Naive thymus-derived CD4-positive, alpha-beta T cell (primary cell): ENCODE measurements at regions not wholly inside any gene's neighbourhood (a gene's known extent, or its start where the extent isn't known, plus 50 kb on each side); places are given as distances from the start of the nearest gene placed in this dataset.
"Not testable (repeated sequence)": the region's sequence is repeated elsewhere in the genome, so short reads cannot be mapped to it uniquely, and the experiment has no call there.

ENCODE experiments used
- ATAC-seq: fragments of 150-1000 bp; cut with Tn5 transposase; 2 replicates; pipeline ENCODE4 v1.10.0; 2021; ENCODE audit warnings: mild to moderate bottlenecking, moderate library complexity
- CTCF ChIA-PET: fragments of 350-600 bp; sonication (Branson Sonifier 250); formaldehyde crosslinking; loops from one replicate; lab custom pipeline; 2021; ENCODE audit warnings: antibody characterized with exemption; lab: Charles Lee
- POLR2A ChIA-PET: fragments of 350-600 bp; sonication (Branson Sonifier 250); formaldehyde crosslinking; loops from one replicate; lab custom pipeline; 2021; ENCODE audit warnings: antibody characterized with exemption, inconsistent platforms; lab: Charles Lee
- DNase-seq, 9 donors: peaks; one replicate each; pipeline versions ENCODE4 v3.0.0 to v3.0.0-alpha.2; 2020 to 2022; ENCODE audit warnings: mixed read lengths in 1 of 9
- H3K27ac ChIP-seq: one replicate; pipeline ENCODE4 v1.7.0; 2013; ENCODE audit warnings: mild to moderate bottlenecking, low read depth, low read length, moderate library complexity
- H3K27me3 ChIP-seq, 2 donors: one replicate each; pipeline ENCODE4 v1.7.0; 2013; ENCODE audit warnings: low read length in 2 of 2, mild to moderate bottlenecking in 2 of 2, moderate library complexity in 2 of 2; ENCODE audit not compliant: control insufficient read depth in 2 of 2, insufficient read depth in 2 of 2
- H3K36me3 ChIP-seq, 3 experiments: 1 replicate in 2 of 3; 2 replicates in 1 of 3; pipeline ENCODE4 v1.7.0; 2013; ENCODE audit warnings: low read length in 3 of 3, mild to moderate bottlenecking in 3 of 3, moderate library complexity in 1 of 3; ENCODE audit not compliant: insufficient read depth in 3 of 3, control insufficient read depth in 2 of 3
- H3K4me1 ChIP-seq, 2 donors: one replicate each; pipeline ENCODE4 v1.7.0; 2013; ENCODE audit warnings: low read length in 2 of 2, mild to moderate bottlenecking in 2 of 2, moderate library complexity in 1 of 2; ENCODE audit not compliant: control insufficient read depth in 2 of 2, insufficient read depth in 2 of 2
- H3K4me3 ChIP-seq: 2 replicates; pipeline ENCODE4 v1.7.0; 2013; ENCODE audit warnings: mild to moderate bottlenecking, low read length
- H3K9me3 ChIP-seq, 3 experiments: 1 replicate in 2 of 3; 2 replicates in 1 of 3; pipeline ENCODE4 v1.7.0; 2013; ENCODE audit warnings: low read length in 3 of 3; ENCODE audit not compliant: control insufficient read depth in 2 of 3
- H3K27ac Mint-ChIP-seq, 9 donors: one replicate each; pipeline ENCODE4 v1.8.0; 2020 to 2022; ENCODE audit warnings: mixed read lengths in 9 of 9, mild to moderate bottlenecking in 8 of 9, moderate library complexity in 5 of 9, inconsistent platforms in 2 of 9
- H3K27me3 Mint-ChIP-seq, 5 donors: one replicate each; pipeline ENCODE4 v1.8.0; 2021 to 2022; ENCODE audit warnings: mixed read lengths in 5 of 5, mild to moderate bottlenecking in 1 of 5
- H3K36me3 Mint-ChIP-seq, 5 donors: one replicate each; pipeline ENCODE4 v1.8.0; 2020 to 2022; ENCODE audit warnings: mixed read lengths in 5 of 5, mild to moderate bottlenecking in 3 of 5, inconsistent platforms in 1 of 5
- H3K4me1 Mint-ChIP-seq, 7 donors: one replicate each; pipeline ENCODE4 v1.8.0; 2020 to 2022; ENCODE audit warnings: mixed read lengths in 7 of 7, mild to moderate bottlenecking in 3 of 7, inconsistent platforms in 1 of 7
- H3K4me3 Mint-ChIP-seq, 10 donors: one replicate each; pipeline ENCODE4 v1.8.0; 2020 to 2022; ENCODE audit warnings: mild to moderate bottlenecking in 10 of 10, mixed read lengths in 10 of 10, moderate library complexity in 6 of 10, inconsistent platforms in 2 of 10
- H3K9me3 Mint-ChIP-seq, 11 donors: one replicate each; pipeline ENCODE4 v1.8.0; 2020 to 2022; ENCODE audit warnings: mixed read lengths in 11 of 11, mild to moderate bottlenecking in 4 of 11, inconsistent platforms in 1 of 11, moderate library complexity in 1 of 11
- intact Hi-C, 2 donors: fragments of 100-400 bp; cut with micrococcal nuclease; formaldehyde crosslinking; loops; one replicate each; pipeline ENCODE4 v1.15.1; 2023

- Histone ChIP-seq H3K4me3 (no peak overlapping the region), H3K27me3 (no peaks in the 10 kb centered on the region), H3K9me3 (no peaks in the 10 kb centered on the region), H3K4me1 (no peaks in the 10 kb centered on the region), H3K27ac (no peak overlapping the region), H3K36me3 (no peaks in the 10 kb centered on the region)
- CTCF ChIA-PET: no interaction called here
- no peak for ATAC-seq
- no peak for DNase-seq
- H3K4me1 Mint-ChIP-seq: no peaks in the 10 kb centered on the region
- no peak overlapping the region for H3K4me3 Mint-ChIP-seq
- POLR2A ChIA-PET: no interaction called here
- H3K36me3 Mint-ChIP-seq: peaks cover 0 to 5% (median 0%) of the 10 kb centered on the region in 5 donors
- intact Hi-C loops: no loop called here
- H3K27ac Mint-ChIP-seq: no peak overlapping the region
- peaks cover 0 to 7% (median 3%) of the 10 kb centered on the region in 5 donors for H3K27me3 Mint-ChIP-seq
- peaks cover 0 to 17% (median 8%) of the 10 kb centered on the region in 11 donors for H3K9me3 Mint-ChIP-seq
Observed at GRCh38 chr5:66443462-66444130, 152.6 kb upstream of the MAST4 start.

DNA sequence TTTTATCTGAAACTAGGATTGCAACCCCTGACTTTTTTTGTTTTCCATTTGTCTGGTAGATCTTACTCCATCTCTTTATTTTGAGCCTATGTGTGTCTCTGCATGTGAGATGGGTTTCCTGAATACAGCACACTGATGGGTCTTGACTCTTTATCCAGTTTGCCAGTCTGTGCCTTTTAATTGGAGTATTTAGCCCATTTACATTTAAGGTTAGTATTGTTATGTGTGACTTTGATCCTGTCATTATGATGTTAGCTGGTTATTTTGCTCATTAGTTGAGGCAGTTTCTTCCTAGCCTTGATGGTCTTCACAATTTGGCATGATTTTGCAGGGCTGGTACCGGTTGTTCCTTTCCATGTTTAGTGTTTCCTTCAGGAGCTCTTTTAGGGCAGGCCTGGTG lies 148.1 kb upstream of the MAST4 start:
- H3K4me1 Mint-ChIP-seq, H3K36me3 Mint-ChIP-seq, H3K27ac ChIP-seq, H3K4me1 ChIP-seq, H3K27ac Mint-ChIP-seq, ATAC-seq, CTCF ChIA-PET, DNase-seq, H3K36me3 ChIP-seq, POLR2A ChIA-PET, H3K4me3 Mint-ChIP-seq, H3K27me3 ChIP-seq, H3K4me3 ChIP-seq, H3K9me3 ChIP-seq, intact Hi-C loops: not testable (repeated sequence)
- Mint-ChIP-seq H3K9me3 (peaks cover 0 to 35% (median 14%) of the 10 kb centered on the region in 11 donors), H3K27me3 (peaks cover 0 to 27% (median 5%) of the 10 kb centered on the region in 5 donors)

DNA sequence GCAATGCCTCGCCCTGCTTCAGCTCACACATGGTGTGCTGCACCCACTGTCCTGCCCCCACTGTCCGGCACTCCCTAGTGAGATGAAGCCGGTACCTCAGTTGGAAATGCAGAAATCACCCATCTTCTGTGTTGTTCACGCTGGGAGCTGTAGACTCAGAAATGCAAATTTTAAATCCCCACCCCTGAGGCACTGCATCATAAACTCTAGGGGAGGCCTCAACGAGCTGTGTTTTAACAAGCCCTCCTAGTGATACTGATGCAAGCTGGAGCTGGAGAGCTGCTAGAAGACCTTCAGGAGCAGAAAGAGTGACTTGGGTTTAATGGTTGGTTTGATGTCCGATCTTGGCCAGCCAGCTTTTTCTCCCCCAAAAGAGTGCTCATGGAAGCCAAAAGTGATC lies 146.0 kb upstream of the MAST4 start:
- no peak overlapping the region for H3K27ac Mint-ChIP-seq
- H3K9me3 Mint-ChIP-seq: peaks cover 0 to 35% (median 14%) of the 10 kb centered on the region in 11 donors
- H3K4me1 Mint-ChIP-seq: peaks cover 0 to 4% (median 0%) of the 10 kb centered on the region in 7 donors
- H3K36me3 Mint-ChIP-seq: peaks cover 0 to 11% (median 4%) of the 10 kb centered on the region in 5 donors
- H3K27ac ChIP-seq: no peak overlapping the region
- DNase-seq (no peak), ATAC-seq (no peak)
- H3K27me3 ChIP-seq: no peaks in the 10 kb centered on the region
- no peak overlapping the region for H3K4me3 ChIP-seq
- CTCF ChIA-PET: no interaction called here
- no peaks in the 10 kb centered on the region for H3K36me3 ChIP-seq
- POLR2A ChIA-PET: no interaction called here
- intact Hi-C loops: no loop called here
- no peaks in the 10 kb centered on the region for H3K9me3 ChIP-seq
- H3K4me1 ChIP-seq: no peaks in the 10 kb centered on the region
- H3K4me3 Mint-ChIP-seq: no peak overlapping the region
- H3K27me3 Mint-ChIP-seq: peaks cover 0 to 27% (median 5%) of the 10 kb centered on the region in 5 donors

GRCh38 chr5:66450988-66451387 lies 145.2 kb upstream of the MAST4 start:
- Mint-ChIP-seq H3K36me3 (peaks cover 0 to 13% (median 4%) of the 10 kb centered on the region in 5 donors), H3K4me3 (no peak overlapping the region), H3K4me1 (peaks cover 0 to 4% (median 0%) of the 10 kb centered on the region in 7 donors), H3K27me3 (peaks cover 0 to 27% (median 5%) of the 10 kb centered on the region in 5 donors), H3K27ac (no peak overlapping the region), H3K9me3 (peaks cover 0 to 35% (median 14%) of the 10 kb centered on the region in 11 donors)
- Histone ChIP-seq H3K4me3 (no peak overlapping the region), H3K27me3 (no peaks in the 10 kb centered on the region), H3K27ac (no peak overlapping the region), H3K36me3 (no peaks in the 10 kb centered on the region), H3K9me3 (no peaks in the 10 kb centered on the region), H3K4me1 (no peaks in the 10 kb centered on the region)
- DNase-seq: no peak
- intact Hi-C loops: no loop called here
- POLR2A ChIA-PET: no interaction called here
- ATAC-seq: no peak
- CTCF ChIA-PET: no interaction called here

DNA sequence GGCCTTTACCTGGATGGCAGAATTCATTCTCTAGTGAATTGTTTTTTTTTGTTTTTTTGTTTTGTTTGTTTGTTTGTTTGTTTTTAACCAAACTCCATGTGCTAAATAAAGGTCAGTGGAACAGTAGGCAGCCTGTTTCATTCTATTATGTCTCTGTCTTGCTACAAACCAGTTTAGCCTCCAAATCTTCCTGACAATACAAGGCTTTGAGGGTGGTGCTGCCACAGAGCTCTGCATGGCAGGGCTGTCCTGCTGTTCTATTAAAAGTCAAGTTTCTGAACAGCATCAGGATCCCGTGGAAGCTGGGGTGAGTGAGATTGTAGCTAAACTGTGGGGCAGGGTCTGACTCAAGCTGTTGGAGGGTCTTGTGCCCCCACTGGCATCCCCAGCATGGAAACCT lies 144.1 kb upstream of the MAST4 start:
- H3K27ac ChIP-seq: no peak overlapping the region

DNA sequence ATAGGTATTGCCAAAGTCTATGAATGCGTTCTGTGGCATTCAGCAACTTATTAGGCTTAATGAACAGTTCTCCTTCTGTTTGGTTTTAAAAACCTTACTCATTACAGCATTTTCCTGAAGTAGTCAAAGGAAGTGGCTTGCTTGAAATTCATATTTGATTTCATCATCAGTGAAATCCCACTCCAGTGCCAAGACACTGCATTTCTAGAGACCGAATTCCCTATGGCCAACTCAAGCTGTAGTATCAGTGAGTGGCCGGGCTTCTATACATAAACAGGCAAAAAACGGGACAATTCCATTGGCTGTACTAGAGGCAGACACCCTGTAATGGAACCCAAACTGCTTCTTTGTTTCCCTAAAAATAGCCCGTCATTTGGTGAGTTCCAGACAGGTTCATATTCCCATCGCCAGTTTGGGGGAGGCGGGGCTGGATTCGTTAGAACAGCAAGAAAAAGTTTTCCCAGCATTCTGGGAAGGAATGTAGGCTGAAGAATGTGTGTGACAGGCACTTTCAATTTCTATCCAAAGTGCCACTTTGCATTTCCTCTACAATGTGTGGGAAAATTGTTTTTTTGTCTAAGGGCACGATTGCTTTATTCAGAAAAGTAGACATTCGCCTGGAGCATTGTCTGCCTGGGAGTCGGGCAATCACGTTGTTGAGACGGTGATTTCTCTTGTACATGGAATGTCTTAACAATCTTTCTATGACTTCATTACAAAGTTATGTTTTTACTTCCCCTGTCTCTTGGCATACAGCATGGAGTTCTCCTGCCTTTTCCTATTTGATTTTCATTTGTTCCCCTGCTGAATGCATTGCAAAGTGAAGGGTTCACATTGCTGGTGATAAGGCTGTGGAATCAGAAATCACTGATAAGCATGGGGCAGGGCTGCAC lies 141.8 kb upstream of the MAST4 start:
- no peak overlapping the region for H3K27ac Mint-ChIP-seq
- H3K36me3 ChIP-seq: no peaks in the 10 kb centered on the region
- no peaks in the 10 kb centered on the region for H3K9me3 ChIP-seq
- ChIA-PET CTCF (no interaction called here), POLR2A (no interaction called here)
- H3K4me3 ChIP-seq: no peak overlapping the region
- no peaks in the 10 kb centered on the region for H3K27me3 ChIP-seq
- peaks cover 0 to 12% (median 3%) of the 10 kb centered on the region in 11 donors for H3K9me3 Mint-ChIP-seq
- no peaks in the 10 kb centered on the region for H3K4me1 ChIP-seq
- intact Hi-C loops: no loop called here
- no peak for DNase-seq
- peaks cover 0 to 4% (median 0%) of the 10 kb centered on the region in 7 donors for H3K4me1 Mint-ChIP-seq
- no peak for ATAC-seq
- no peak overlapping the region for H3K4me3 Mint-ChIP-seq
- no peak overlapping the region for H3K27ac ChIP-seq
- peaks cover 0 to 27% (median 4%) of the 10 kb centered on the region in 5 donors for H3K27me3 Mint-ChIP-seq
- peaks cover 0 to 4% (median 2%) of the 10 kb centered on the region in 5 donors for H3K36me3 Mint-ChIP-seq

More for the DNA sequence above, 144.1 kb upstream of the MAST4 start:
- Histone ChIP-seq H3K27me3 (no peaks in the 10 kb centered on the region), H3K36me3 (no peaks in the 10 kb centered on the region), H3K4me3 (no peak overlapping the region), H3K4me1 (no peaks in the 10 kb centered on the region), H3K9me3 (no peaks in the 10 kb centered on the region)
- ATAC-seq (no peak), DNase-seq (no peak)
- H3K27me3 Mint-ChIP-seq: peaks cover 0 to 28% (median 5%) of the 10 kb centered on the region in 5 donors
- H3K4me1 Mint-ChIP-seq: peaks cover 0 to 4% (median 0%) of the 10 kb centered on the region in 7 donors
- peaks cover 0 to 11% (median 4%) of the 10 kb centered on the region in 5 donors for H3K36me3 Mint-ChIP-seq
- H3K9me3 Mint-ChIP-seq: peaks cover 0 to 33% (median 14%) of the 10 kb centered on the region in 11 donors
- intact Hi-C loops: no loop called here
- POLR2A ChIA-PET: no interaction called here
- CTCF ChIA-PET: no interaction called here
- H3K4me3 Mint-ChIP-seq: no peak overlapping the region
- no peak overlapping the region for H3K27ac Mint-ChIP-seq
